ENCODE measurements at regions not wholly inside any gene's neighbourhood (a gene's known extent, or its start where the extent isn't known, plus 50 kb on each side); places are given as distances from the start of the nearest gene placed in this dataset.
A peak's percentile ranks its signal among the peaks of the same experiment; 100 is the strongest.

- H3K4me3 ChIP-seq (ENCODE audit: control insufficient read depth in 2 of 3, extremely low read depth in 1 of 3, insufficient read depth in 2 of 3, low read depth in 1 of 3, low read length in 3 of 3), result no peak overlapping the region
- dilution Hi-C loops (cut with MboI; ENCODE audit: extremely low pct_ligation_motif_present, low sequenced_read_pairs), result no loop called here
- no peaks in the 10 kb centered on the region for H3K27me3 ChIP-seq (ENCODE audit: control insufficient read depth, extremely low read depth, insufficient read depth, low read length)
- H3K9ac ChIP-seq (ENCODE audit: control insufficient read depth, extremely low read depth, insufficient read depth, low read length), result no peak overlapping the region
- H3K9me1 ChIP-seq (ENCODE audit: control insufficient read depth, extremely low read depth, insufficient read depth, low read length), result no peaks in the 10 kb centered on the region
- DNase-seq (ENCODE audit: low read depth, low spot score) (no peak), FAIRE-seq (no peak)
- H3K79me2 ChIP-seq (ENCODE audit: control insufficient read depth, insufficient read depth, low read length), result no peaks in the 10 kb centered on the region
- H3K36me3 ChIP-seq (ENCODE audit: control insufficient read depth in 2 of 2, extremely low read depth in 1 of 2, insufficient read depth in 2 of 2, low read length in 2 of 2), result no peaks in the 10 kb centered on the region
- no peak overlapping the region for H3K27ac ChIP-seq (ENCODE audit: control insufficient read depth, insufficient read depth, low read length)
- no peaks in the 10 kb centered on the region for H3K9me3 ChIP-seq (ENCODE audit: control insufficient read depth, low read depth, low read length)
- H3K4me2 ChIP-seq (ENCODE audit: control insufficient read depth, extremely low read depth, insufficient read depth, low read depth, low read length), result no peak overlapping the region
- TF ChIP-seq CTCF (optimal IDR thresholded peaks at IDR 0.05 in 1 of 3, IDR thresholded peaks at IDR 0.05 in 1 of 3, conservative IDR thresholded peaks at IDR 0.05 in 1 of 3; ENCODE audit: extremely low read depth in 1 of 3, insufficient read depth in 2 of 3, low read length in 3 of 3) (no peak), EZH2 (IDR thresholded peaks at IDR 0.05; ENCODE audit: low read length) (no peak)
- no peaks in the 10 kb centered on the region for H4K20me1 ChIP-seq (ENCODE audit: control insufficient read depth, extremely low read depth, insufficient read depth, low read length)
- no peaks in the 10 kb centered on the region for H3K4me1 ChIP-seq (ENCODE audit: control insufficient read depth, extremely low read depth, insufficient read depth, low read length)
- no peak overlapping the region for H2AFZ ChIP-seq (ENCODE audit: control insufficient read depth, low read length)
Observed at GRCh38 chr12:23066095-23066494, 441.1 kb downstream of the ETNK1 start.

- Histone ChIP-seq H3K79me2 (ENCODE audit: control insufficient read depth, insufficient read depth, low read length) (no peaks in the 10 kb centered on the region), H2AFZ (ENCODE audit: control insufficient read depth, low read length) (no peak overlapping the region), H3K36me3 (ENCODE audit: control insufficient read depth in 2 of 2, extremely low read depth in 1 of 2, insufficient read depth in 2 of 2, low read length in 2 of 2) (no peaks in the 10 kb centered on the region), H3K27ac (ENCODE audit: control insufficient read depth, insufficient read depth, low read length) (no peak overlapping the region), H3K9me1 (ENCODE audit: control insufficient read depth, extremely low read depth, insufficient read depth, low read length) (peaks cover 2% of the 10 kb centered on the region), H3K9me3 (ENCODE audit: control insufficient read depth, low read depth, low read length) (no peaks in the 10 kb centered on the region), H3K9ac (ENCODE audit: control insufficient read depth, extremely low read depth, insufficient read depth, low read length) (no peak overlapping the region), H3K4me1 (ENCODE audit: control insufficient read depth, extremely low read depth, insufficient read depth, low read length) (peaks cover 28% of the 10 kb centered on the region), H3K27me3 (ENCODE audit: control insufficient read depth, extremely low read depth, insufficient read depth, low read length) (no peaks in the 10 kb centered on the region), H3K4me2 (ENCODE audit: control insufficient read depth, extremely low read depth, insufficient read depth, low read depth, low read length) (no peak overlapping the region), H3K4me3 (ENCODE audit: control insufficient read depth in 2 of 3, extremely low read depth in 1 of 3, insufficient read depth in 2 of 3, low read depth in 1 of 3, low read length in 3 of 3) (no peak overlapping the region), H4K20me1 (ENCODE audit: control insufficient read depth, extremely low read depth, insufficient read depth, low read length) (no peaks in the 10 kb centered on the region)
- dilution Hi-C loops (cut with MboI; ENCODE audit: extremely low pct_ligation_motif_present, low sequenced_read_pairs), result no loop called here
- FAIRE-seq (peak; percentile 17), DNase-seq (ENCODE audit: low read depth, low spot score) (peak; percentile 76)
- TF ChIP-seq CTCF (optimal IDR thresholded peaks at IDR 0.05 in 1 of 3, IDR thresholded peaks at IDR 0.05 in 1 of 3, conservative IDR thresholded peaks at IDR 0.05 in 1 of 3; ENCODE audit: extremely low read depth in 1 of 3, insufficient read depth in 2 of 3, low read length in 3 of 3) (no peak), EZH2 (IDR thresholded peaks at IDR 0.05; ENCODE audit: low read length) (no peak)
Observed at GRCh38 chr12:23083267-23083666, 458.3 kb downstream of the ETNK1 start.

All from keratinocyte (primary cell).